ENCODE measurements at regions not wholly inside any gene's neighbourhood (a gene's known extent, or its start where the extent isn't known, plus 50 kb on each side); places are given as distances from the start of the nearest gene placed in this dataset.

GRCh38 chr13:49844181-49844580 is 51.7 kb upstream of the KPNA3 start:
- TF ChIP-seq CTCF (conservative IDR thresholded peaks at IDR 0.05) (no peak), EZH2 (IDR thresholded peaks at IDR 0.05; ENCODE audit: low read depth) (no peak)
